ENCODE measurements at regions not wholly inside any gene's neighbourhood (a gene's known extent, or its start where the extent isn't known, plus 50 kb on each side); places are given as distances from the start of the nearest gene placed in this dataset.

DNA sequence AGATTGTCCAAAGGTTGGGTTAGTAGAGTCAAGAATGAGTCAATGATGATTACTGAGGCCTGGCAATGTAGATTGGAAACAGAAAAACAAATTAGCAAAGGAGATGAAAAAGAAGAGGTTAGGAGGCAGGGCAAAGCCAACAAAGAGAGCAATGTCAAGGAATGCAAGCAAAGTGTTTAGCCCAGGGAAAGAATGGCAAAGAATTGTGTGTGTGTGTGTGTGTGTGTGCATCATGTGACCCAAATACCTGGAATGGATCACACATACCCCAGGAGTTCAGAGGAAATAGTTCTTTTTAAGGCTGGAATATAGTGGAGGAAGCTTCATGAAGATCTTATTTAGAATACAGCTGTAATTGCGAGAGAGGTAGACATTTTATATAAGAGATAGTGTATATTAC, 831.7 kb upstream of the ARPP21 start:
- DNase-seq (ENCODE audit: insufficient read length) (no peak), FAIRE-seq (no peak)
- no peak for TF ChIP-seq POLR2AphosphoS5 (IDR thresholded peaks at IDR 0.05; ENCODE audit: low read depth, low read length)
- no peak for TF ChIP-seq POLR2A (IDR thresholded peaks at IDR 0.05; ENCODE audit: low read depth, low read length)
- TF ChIP-seq TAF1 (IDR thresholded peaks at IDR 0.05; ENCODE audit: borderline replicate concordance, low read depth, low read length) = no peak

DNA sequence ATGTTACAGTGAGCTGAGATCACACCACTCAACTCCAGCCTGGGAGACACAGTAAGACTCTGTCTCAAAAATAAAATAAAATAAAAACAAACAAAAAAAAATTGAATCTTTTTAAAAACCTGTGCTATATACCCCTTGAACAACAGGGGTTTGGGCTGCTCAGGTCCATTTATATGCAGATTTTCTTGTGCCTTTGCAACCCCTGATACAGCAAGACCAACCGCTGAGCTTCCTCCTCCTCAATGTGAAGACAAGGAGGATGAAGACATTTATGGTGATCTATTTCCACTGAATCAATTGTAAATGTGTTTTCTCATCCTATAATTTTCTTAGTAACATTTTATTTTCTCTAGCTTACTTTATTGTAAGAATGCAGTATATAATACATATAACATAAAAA, 831.0 kb upstream of the ARPP21 start:
- TF ChIP-seq TAF1 (IDR thresholded peaks at IDR 0.05; ENCODE audit: borderline replicate concordance, low read depth, low read length) = no peak
- TF ChIP-seq POLR2A (IDR thresholded peaks at IDR 0.05; ENCODE audit: low read depth, low read length) = no peak
- TF ChIP-seq POLR2AphosphoS5 (IDR thresholded peaks at IDR 0.05; ENCODE audit: low read depth, low read length) = no peak
- DNase-seq (ENCODE audit: insufficient read length) (no peak), FAIRE-seq (no peak)

DNA sequence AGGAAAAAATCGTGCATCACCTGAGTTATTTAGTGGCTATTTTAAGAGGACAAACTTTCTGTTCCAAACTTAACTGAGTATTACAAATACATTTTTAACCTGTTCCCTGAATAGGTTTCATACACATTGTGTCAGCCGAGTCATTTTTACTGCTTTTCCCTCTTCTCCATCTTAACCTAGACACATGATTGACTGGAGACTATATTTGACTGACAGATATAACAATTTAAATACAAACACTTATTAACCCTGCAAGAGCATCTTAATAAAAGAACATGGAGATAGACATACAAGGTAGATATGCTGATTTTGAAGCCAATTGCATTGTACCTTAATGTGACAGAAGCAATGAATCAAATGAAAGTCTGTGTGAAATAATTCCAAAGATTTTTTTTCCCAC, 810.5 kb upstream of the ARPP21 start:
- TF ChIP-seq POLR2AphosphoS5 (IDR thresholded peaks at IDR 0.05; ENCODE audit: low read depth, low read length) = no peak
- TF ChIP-seq TAF1 (IDR thresholded peaks at IDR 0.05; ENCODE audit: borderline replicate concordance, low read depth, low read length) = no peak
- TF ChIP-seq POLR2A (IDR thresholded peaks at IDR 0.05; ENCODE audit: low read depth, low read length) = no peak
- DNase-seq (ENCODE audit: insufficient read length) = no peak
- no peak for FAIRE-seq

DNA sequence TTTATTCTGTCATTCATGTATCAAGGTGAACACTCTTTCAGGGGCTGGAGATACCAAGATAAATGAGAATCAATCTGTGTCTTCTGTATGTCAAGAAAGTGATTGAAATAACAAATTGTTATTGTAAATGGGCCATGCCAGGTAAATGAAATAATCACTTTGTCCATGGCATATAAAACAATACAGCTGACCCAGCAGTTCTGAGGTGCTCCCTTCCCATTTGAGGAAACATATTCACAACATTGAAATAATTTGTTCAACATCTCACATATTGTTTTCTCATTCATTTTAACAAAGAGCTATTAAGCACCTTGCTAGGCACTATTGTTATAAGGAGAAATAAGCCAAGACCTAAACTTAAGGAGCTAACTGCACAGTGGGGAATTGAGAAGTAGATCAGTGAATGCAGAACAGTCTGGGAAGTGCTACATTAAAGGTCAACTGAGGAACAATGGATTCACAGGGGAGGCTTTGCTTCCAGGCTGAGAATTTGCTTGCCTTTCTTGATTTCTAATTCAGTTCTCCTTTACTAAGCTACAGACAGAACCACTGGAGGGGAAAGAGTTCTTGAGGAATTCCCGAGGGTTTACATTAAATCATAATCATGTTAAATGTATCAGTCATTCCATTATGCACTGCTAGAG, 806.3 kb upstream of the ARPP21 start:
- DNase-seq (ENCODE audit: insufficient read length) (no peak), FAIRE-seq (no peak)
- TF ChIP-seq POLR2AphosphoS5 (IDR thresholded peaks at IDR 0.05; ENCODE audit: low read depth, low read length) (no peak), TAF1 (IDR thresholded peaks at IDR 0.05; ENCODE audit: borderline replicate concordance, low read depth, low read length) (no peak), POLR2A (IDR thresholded peaks at IDR 0.05; ENCODE audit: low read depth, low read length) (no peak)

DNA sequence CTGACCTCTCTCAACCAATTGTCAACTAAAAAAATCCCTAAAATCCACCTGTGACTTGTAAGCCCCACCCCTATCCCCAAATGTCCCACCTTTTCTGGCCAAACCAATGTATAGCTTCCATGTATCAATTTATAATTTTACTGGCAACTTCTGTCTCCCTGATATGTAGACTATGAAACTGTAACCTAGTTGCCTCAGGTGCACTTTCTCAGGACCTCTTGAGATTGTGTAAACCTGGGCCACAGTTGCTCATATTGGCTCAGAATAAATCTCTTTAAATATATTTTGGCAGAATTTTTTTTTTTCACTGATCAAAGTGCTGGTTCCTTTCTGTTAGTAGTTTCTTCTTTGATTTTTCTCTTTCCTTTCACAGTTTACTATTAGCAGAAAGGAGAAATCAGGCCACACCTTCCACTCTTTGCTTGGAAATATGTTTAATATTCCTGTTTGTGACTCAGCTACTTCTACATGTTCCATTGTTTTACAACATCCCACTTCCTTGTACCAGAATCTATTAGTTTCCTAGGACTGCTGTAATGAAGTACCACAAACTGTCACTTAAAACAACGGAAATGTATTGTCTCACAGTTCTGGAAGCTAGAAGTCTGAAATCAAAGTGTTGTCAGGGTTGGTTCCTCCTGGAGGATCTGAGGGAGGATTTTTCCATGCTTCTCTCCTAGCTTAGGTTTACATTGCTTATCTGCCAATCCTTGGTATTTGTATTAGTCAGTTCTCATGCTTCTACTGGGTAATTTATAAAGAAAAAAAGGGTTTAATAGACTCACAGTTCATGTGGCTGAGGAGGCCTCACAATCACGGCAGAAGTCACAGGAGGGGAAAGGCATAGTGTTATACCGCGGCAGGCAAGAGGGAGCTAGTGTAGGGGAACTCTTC, 801.2 kb upstream of the ARPP21 start:
- DNase-seq (ENCODE audit: insufficient read length) (no peak), FAIRE-seq (no peak)
- TF ChIP-seq TAF1 (IDR thresholded peaks at IDR 0.05; ENCODE audit: borderline replicate concordance, low read depth, low read length) (no peak), POLR2AphosphoS5 (IDR thresholded peaks at IDR 0.05; ENCODE audit: low read depth, low read length) (no peak), POLR2A (IDR thresholded peaks at IDR 0.05; ENCODE audit: low read depth, low read length) (no peak)

DNA sequence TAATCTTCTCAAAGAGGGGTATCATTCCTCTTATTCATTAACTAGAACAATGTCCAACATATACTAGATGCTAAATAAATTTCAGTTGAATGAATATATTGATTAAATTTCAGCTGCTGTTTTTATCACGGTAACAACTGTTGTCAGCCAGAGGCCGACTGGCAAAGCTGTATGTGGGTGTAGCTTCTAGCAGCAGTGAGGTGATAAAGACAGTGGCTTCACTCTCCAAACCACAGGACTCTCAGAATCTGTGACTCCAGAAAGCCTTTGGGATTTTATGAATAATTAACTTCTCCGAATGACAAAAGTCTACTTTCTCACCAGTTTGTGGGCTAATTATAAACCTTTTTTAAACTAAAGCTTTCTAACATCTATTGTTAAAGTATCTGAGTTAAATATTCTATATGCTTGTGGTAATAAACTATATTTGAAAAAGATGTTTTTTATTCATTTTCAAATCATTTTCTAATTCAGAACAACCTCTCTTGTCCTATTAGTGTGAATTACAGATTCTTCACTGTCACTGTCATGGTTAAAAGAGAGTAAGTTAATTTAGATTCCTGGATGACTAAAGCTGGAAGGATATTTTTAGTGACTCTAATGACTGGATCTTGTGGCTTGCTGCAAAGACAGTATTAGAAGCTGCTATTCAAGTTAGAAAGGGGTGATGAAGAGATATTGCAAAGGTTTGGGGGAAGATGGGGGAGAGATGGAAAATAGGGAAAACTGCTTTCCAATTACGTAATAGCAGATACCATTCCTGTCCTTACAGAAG, 796.4 kb upstream of the ARPP21 start:
- DNase-seq (ENCODE audit: insufficient read length) (no peak), FAIRE-seq (no peak)
- TF ChIP-seq POLR2A (IDR thresholded peaks at IDR 0.05; ENCODE audit: low read depth, low read length) = no peak
- TF ChIP-seq TAF1 (IDR thresholded peaks at IDR 0.05; ENCODE audit: borderline replicate concordance, low read depth, low read length) = no peak
- no peak for TF ChIP-seq POLR2AphosphoS5 (IDR thresholded peaks at IDR 0.05; ENCODE audit: low read depth, low read length)

DNA sequence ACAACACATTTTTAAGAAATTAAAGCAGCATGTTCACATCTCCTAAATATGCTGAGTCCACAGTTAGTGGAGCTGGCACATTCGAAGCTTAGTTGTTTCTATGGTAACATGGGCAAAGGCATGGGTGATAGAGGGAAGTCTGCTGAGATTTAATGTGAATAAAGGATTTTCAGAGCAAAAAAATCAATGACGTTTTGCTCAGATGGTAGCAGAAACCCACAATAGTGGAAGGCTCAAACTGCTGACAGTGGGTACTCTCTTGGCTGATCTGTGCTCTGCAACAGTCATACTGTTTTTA, 795.1 kb upstream of the ARPP21 start:
- no peak for DNase-seq (ENCODE audit: insufficient read length)
- FAIRE-seq = no peak
- TF ChIP-seq POLR2A (IDR thresholded peaks at IDR 0.05; ENCODE audit: low read depth, low read length) (no peak), POLR2AphosphoS5 (IDR thresholded peaks at IDR 0.05; ENCODE audit: low read depth, low read length) (no peak), TAF1 (IDR thresholded peaks at IDR 0.05; ENCODE audit: borderline replicate concordance, low read depth, low read length) (no peak)

DNA sequence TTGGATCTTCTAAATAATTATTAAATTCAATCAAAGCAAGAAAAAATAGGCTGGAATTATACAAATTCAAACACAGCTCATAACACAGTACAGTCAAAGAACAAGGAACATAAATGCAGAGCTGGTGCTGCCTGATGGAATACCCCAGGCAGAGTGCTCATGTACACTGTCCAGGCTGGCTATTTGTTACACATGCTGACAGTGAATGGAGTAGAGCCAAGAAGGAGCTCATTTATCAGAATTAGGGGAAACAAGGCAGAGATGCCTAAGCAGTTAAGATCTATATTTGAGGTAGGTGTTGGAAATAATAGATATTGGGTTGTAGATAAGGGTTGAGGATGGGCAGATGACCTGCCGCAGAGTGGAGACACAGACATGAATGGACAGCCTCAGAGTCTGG, 788.2 kb upstream of the ARPP21 start:
- TF ChIP-seq POLR2A (IDR thresholded peaks at IDR 0.05; ENCODE audit: low read depth, low read length) (no peak), TAF1 (IDR thresholded peaks at IDR 0.05; ENCODE audit: borderline replicate concordance, low read depth, low read length) (no peak), POLR2AphosphoS5 (IDR thresholded peaks at IDR 0.05; ENCODE audit: low read depth, low read length) (no peak)
- no peak for DNase-seq (ENCODE audit: insufficient read length)
- no peak for FAIRE-seq

DNA sequence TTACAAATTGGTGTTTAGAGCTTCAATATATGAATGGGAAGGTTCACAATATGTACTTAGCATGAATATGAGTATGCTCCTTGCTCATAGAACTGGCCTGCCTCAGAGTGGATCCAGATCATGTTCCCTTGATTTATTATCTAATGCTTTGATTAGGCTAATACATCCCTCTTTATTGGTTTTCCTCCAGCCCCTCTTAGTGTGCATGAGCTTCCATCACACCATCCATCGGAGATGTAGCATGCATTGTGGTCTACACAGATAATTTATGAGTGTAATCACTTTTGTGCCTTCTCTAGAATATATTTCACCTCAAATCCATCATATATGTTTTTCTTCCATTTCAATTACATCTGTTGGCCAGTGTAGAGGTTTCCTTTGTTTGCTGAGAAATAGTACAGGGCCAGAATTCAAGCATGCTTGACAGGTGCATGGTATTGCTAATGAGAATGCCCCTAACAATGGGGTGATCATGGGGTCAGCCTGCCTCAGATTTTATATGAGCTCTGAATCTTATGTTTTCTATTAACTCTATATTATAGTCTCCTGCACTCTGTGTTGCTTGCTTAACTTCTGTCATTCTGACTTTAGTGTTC, 786.4 kb upstream of the ARPP21 start:
- TF ChIP-seq POLR2A (IDR thresholded peaks at IDR 0.05; ENCODE audit: low read depth, low read length) = no peak
- no peak for TF ChIP-seq TAF1 (IDR thresholded peaks at IDR 0.05; ENCODE audit: borderline replicate concordance, low read depth, low read length)
- TF ChIP-seq POLR2AphosphoS5 (IDR thresholded peaks at IDR 0.05; ENCODE audit: low read depth, low read length) = no peak
- no peak for DNase-seq (ENCODE audit: insufficient read length)
- no peak for FAIRE-seq

DNA sequence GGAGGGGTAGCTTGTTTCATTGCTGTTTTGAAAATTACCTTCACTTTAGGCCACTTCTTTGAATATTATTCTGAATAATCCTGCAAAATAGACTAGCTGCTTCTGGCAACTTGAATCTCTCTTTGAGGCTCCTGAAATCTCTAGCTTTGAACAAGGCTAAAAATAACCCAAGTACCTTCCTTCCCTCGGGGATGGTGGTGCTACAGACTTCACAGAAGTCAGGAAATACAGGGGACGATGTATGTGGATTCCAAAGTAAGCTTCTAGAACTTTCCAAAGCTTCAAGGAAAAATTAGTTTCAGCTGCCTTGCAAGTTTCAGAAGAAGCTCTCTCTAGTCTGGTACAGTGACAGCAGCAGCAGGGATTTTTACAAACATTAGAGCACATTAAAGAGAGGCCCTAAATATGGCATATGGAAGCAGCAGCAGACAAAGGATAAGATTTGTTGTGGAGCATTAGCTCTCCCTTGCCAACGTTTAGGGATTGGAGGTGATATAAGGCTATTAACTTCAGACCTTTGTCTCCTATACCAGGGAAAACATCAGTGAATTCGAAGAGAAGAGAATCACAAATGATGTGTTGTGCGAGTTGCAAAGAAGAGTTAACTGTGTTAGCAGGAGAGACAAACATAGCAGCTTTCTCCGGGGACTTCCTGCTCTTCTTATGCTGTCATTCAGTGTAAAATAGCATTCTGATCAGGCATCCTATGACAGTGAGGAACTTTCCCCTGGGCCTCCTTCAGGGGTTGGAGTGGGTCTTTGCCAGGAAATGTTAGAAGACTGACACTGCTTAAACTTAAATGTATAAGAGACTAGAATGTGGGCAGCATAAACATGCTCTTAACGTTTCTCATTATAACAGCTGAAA, 783.0 kb upstream of the ARPP21 start:
- no peak for DNase-seq (ENCODE audit: insufficient read length)
- TF ChIP-seq TAF1 (IDR thresholded peaks at IDR 0.05; ENCODE audit: borderline replicate concordance, low read depth, low read length) = no peak
- no peak for TF ChIP-seq POLR2AphosphoS5 (IDR thresholded peaks at IDR 0.05; ENCODE audit: low read depth, low read length)
- TF ChIP-seq POLR2A (IDR thresholded peaks at IDR 0.05; ENCODE audit: low read depth, low read length) = no peak
- no peak for FAIRE-seq

Measured in GM12892 (cell line).